GM19328 (cell line): ENCODE measurements at regions not wholly inside any gene's neighbourhood (a gene's known extent, or its start where the extent isn't known, plus 50 kb on each side); places are given as distances from the start of the nearest gene placed in this dataset.

Source experiments
- ATAC-seq: cut with Tn5 transposase; IDR thresholded peaks from one replicate; pipeline ENCODE4 v1.9.1; 2021; ENCODE audit warnings: mild to moderate bottlenecking, moderate library complexity; ENCODE audit not compliant: unreplicated experiment

DNA sequence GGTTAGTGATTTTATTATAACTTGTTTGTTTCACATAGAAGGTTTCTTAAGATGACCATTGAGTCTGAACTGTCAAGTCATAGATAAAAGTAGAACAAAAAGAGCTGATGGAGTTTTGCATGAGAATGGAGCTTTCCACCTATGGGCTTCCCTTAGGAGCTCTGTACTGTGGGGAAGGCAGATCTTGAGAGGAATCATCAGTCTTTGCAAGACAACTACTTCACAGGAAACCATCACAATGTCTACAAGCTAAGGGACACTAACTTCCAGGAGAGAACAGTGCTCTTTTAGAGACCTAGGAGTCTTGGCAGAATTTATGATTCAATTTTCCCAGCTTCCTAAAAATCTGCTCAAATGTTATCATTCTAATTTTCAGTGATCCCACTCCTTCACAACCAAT, 78.2 kb downstream of the FBXO5 start:
- no peak for ATAC-seq

DNA sequence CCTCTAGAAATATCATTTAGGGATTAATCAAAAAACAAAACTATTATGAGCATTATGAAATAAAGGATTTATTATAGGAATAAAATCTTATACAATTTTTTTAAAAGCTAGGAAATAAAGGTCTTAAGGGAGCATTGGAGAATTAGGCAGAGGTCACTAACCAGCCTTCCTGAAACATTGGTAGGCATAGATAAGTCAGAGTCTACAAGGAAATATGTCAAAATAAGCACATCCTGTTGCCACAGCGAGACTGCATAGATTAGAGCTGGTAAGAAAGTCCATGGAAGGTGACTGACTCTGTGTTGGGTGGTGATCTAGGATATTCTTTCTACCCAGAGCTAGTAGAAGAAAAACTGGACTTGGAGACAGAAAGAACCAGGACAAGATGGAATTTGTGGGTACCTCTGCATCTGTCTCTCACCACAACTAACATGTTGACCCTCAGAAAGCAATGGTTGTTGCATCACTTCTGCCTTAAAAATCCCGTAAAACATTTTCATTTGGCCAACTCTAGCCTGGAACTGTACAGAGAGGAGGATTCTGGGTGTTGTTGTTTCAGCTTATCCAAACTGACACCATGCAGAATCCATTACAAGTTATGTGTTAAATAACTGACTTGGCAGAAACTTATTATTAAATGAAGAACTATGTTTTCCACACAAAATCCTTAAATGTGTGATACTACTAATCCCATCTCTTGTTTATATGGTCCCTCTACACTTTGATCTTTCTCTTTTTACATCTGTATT, 77.1 kb downstream of the FBXO5 start:
- no peak for ATAC-seq

DNA sequence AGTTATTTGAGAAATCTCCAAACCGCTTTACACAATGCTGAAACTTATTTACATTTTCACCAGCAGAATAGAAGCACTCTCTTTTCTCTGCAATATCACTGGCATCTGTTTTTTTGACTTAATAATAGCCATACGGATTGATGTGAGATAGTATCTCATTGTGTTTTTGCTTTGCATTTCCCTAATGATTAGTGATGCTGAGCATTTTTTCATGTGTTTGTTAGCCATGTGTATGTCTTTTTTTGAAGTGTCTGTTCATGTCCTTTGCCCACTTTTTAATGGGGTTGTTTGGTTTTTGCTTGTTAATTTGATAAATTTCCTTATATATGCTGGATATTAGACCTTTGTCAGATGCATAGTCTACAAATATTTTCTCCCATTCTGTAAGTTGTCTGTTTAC, 73.6 kb downstream of the FBXO5 start:
- ATAC-seq: no peak

DNA sequence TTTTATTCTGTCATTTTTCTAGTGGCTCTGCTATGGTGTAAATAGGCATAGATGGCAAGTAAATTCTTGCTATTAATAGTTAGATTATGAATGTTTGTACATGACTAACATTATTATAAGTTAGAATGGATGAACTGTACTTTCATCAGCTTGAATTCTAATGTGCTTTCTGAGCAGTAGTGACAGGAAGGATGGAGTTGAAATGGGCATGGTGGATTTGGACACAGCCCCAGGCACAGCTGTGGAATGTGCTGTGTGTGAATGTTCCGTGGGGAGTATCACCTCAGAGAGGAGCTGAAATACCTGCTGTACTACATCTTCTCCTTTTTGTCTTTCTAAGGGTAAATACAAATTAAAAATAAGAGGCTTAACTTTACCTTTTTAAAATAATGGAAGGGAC, 66.8 kb downstream of the FBXO5 start:
- no peak for ATAC-seq

DNA sequence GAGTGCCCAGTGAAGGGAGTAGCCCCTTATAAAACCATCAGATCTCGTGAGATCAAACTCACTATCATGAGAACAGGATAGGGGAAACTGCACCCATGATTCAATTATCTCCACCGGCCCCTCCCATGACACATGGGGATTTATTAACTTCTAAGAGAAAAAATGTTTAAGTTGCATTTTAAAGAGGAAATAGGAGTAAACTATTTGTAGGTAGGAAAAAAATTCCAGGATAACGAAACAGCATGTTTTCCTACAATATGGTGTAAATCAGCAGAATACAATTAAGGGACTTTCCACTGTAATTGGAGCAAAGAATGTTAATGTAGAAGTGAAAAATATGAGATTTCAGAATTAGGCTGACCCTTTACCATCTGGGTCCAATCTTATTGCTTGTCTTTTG, 63.9 kb downstream of the FBXO5 start:
- ATAC-seq: no peak

DNA sequence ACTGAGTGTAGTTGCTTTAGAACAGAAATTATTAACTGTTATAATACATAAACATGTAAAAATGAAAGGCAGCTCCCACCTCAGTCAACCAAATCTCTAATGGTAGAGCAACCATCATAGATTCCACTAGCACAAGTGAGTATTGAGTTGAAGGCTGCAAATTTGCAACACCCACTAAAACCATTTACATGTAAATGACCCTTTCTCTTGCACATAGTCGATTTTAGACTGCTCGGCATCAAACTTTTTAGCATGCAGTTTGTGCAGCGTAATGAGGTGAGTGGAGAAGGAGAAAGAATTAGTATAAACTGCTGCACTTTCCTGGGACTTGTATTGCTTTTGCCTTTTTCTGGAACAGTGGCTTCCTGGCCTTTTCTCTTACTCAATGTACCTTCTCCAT, 62.8 kb downstream of the FBXO5 start:
- ATAC-seq: no peak
